ENCODE measurements at regions not wholly inside any gene's neighbourhood (a gene's known extent, or its start where the extent isn't known, plus 50 kb on each side); places are given as distances from the start of the nearest gene placed in this dataset.

- no peaks in the 10 kb centered on the region for H3K79me2 ChIP-seq (ENCODE audit: low read depth)
- peaks cover 6% of the 10 kb centered on the region; the same call in 1 of the 2 replicates for H3K27me3 ChIP-seq (ENCODE audit: insufficient read depth, low read depth)
- no peak overlapping the region for H2AFZ ChIP-seq
- intact Hi-C loops (cut with micrococcal nuclease; ENCODE audit: unreplicated experiment), result no loop called here
- H3K4me1 ChIP-seq (replicated peaks; ENCODE audit: insufficient read depth), result no peaks in the 10 kb centered on the region
- H3K9me2 ChIP-seq (ENCODE audit: insufficient read depth), result no peaks in the 10 kb centered on the region
- ChIA-PET POLR2A (ENCODE audit: unreplicated experiment) (no interaction called here), CTCF (no interaction called here)
- H3K9me3 ChIP-seq (ENCODE audit: insufficient read depth, low read depth), result no peaks in the 10 kb centered on the region
- no peaks in the 10 kb centered on the region for H4K20me1 ChIP-seq (ENCODE audit: insufficient read depth)
- no TSS peak for BruUV-seq (replicated peaks)
- no peak overlapping the region for H3K4me3 ChIP-seq
- TF ChIP-seq, protein P1, sequence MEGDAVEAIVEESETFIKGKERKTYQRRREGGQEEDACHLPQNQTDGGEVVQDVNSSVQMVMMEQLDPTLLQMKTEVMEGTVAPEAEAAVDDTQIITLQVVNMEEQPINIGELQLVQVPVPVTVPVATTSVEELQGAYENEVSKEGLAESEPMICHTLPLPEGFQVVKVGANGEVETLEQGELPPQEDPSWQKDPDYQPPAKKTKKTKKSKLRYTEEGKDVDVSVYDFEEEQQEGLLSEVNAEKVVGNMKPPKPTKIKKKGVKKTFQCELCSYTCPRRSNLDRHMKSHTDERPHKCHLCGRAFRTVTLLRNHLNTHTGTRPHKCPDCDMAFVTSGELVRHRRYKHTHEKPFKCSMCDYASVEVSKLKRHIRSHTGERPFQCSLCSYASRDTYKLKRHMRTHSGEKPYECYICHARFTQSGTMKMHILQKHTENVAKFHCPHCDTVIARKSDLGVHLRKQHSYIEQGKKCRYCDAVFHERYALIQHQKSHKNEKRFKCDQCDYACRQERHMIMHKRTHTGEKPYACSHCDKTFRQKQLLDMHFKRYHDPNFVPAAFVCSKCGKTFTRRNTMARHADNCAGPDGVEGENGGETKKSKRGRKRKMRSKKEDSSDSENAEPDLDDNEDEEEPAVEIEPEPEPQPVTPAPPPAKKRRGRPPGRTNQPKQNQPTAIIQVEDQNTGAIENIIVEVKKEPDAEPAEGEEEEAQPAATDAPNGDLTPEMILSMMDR (conservative IDR thresholded peaks at IDR 0.05), result no peak
- TF ChIP-seq EZH2 (IDR thresholded peaks at IDR 0.05; ENCODE audit: low read depth), result no peak
- DNase-seq, result no peak
- no peaks in the 10 kb centered on the region for H3K36me3 ChIP-seq (ENCODE audit: low read depth)
- no peak overlapping the region for H3K27ac ChIP-seq
- H3F3A ChIP-seq (ENCODE audit: insufficient read depth, low read depth), result no peaks in the 10 kb centered on the region
- H3K4me2 ChIP-seq, result no peak overlapping the region
Measured at GRCh38 chr2:89845532-89845931, 1154.1 kb downstream of the RPIA start.

DNA sequence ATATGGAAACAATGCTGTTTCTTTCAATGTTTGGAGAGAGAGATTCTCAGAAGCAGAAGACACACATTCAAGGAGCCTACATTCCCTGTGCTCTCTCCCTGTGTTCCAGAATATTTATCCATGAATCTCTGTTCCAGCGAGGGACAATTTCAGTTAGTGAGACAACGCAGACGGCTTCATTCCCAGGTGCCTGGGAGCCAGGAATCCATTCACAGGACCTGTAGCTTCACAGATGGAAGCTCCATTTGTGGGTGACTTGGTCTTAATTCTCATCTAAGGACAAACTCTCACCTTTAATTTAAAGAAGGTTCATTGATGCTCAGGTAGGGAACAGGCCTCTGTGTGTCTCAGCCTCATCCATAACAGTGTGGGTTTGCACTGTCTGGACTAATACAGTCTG, 1156.6 kb downstream of the RPIA start:
- CTCF ChIA-PET, result no interaction called here

DNA sequence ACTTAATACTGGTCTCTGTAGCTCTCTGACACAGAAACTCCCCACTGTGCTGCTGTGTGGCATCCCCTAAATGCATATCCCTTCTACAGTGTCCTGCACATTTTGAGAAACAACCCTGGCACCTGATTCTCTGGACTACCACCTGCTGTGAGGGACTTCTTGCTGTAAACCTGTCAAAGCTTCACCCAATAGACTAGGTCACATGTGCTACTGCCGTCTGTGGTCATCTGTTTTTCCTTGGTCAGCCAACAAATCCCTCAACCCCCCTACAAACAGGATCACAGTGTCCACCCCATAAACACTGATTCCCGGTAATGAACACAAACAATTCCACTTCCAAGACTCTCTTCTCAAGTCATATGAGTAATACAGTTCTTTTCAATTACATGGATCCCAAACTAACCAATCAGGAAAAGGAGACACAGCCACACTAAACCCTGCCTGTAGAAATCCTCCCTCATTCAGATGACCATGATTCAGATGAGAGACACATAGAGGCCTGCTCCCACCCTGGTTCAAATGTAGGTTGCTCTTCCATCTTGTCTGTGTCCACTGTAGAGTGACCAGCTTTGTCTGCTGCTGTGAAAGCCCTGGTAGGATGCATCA, 1157.4 kb downstream of the RPIA start:
- Histone ChIP-seq H3K9me2 (ENCODE audit: insufficient read depth) (no peaks in the 10 kb centered on the region), H3K4me1 (replicated peaks; ENCODE audit: insufficient read depth) (no peaks in the 10 kb centered on the region), H3K79me2 (ENCODE audit: low read depth) (no peaks in the 10 kb centered on the region), H3K36me3 (ENCODE audit: low read depth) (no peaks in the 10 kb centered on the region), H2AFZ (no peak overlapping the region), H3K4me3 (no peak overlapping the region), H3F3A (ENCODE audit: insufficient read depth, low read depth) (no peaks in the 10 kb centered on the region), H4K20me1 (ENCODE audit: insufficient read depth) (no peaks in the 10 kb centered on the region), H3K4me2 (no peak overlapping the region), H3K27me3 (ENCODE audit: insufficient read depth, low read depth) (peaks cover 6% of the 10 kb centered on the region; the same call in 1 of the 2 replicates), H3K27ac (no peak overlapping the region), H3K9me3 (ENCODE audit: insufficient read depth, low read depth) (no peaks in the 10 kb centered on the region)
- TF ChIP-seq, protein P1 (conservative IDR thresholded peaks at IDR 0.05), result no peak
- no peak for TF ChIP-seq EZH2 (IDR thresholded peaks at IDR 0.05; ENCODE audit: low read depth)
- ChIA-PET POLR2A (ENCODE audit: unreplicated experiment) (no interaction called here), CTCF (no interaction called here)
- DNase-seq, result no peak
- intact Hi-C loops (cut with micrococcal nuclease; ENCODE audit: unreplicated experiment), result no loop called here
- no TSS peak for BruUV-seq (replicated peaks)

More for the DNA sequence above, 1156.6 kb downstream of the RPIA start:
- no peaks in the 10 kb centered on the region for H3K4me1 ChIP-seq (replicated peaks; ENCODE audit: insufficient read depth)
- H3K36me3 ChIP-seq (ENCODE audit: low read depth), result no peaks in the 10 kb centered on the region
- H3K79me2 ChIP-seq (ENCODE audit: low read depth), result no peaks in the 10 kb centered on the region
- H3K9me3 ChIP-seq (ENCODE audit: insufficient read depth, low read depth), result no peaks in the 10 kb centered on the region
- H3K4me2 ChIP-seq, result no peak overlapping the region
- no peak overlapping the region for H2AFZ ChIP-seq
- no peaks in the 10 kb centered on the region for H3F3A ChIP-seq (ENCODE audit: insufficient read depth, low read depth)
- no peak overlapping the region for H3K27ac ChIP-seq
- peaks cover 6% of the 10 kb centered on the region; the same call in 1 of the 2 replicates for H3K27me3 ChIP-seq (ENCODE audit: insufficient read depth, low read depth)
- no peak for DNase-seq
- TF ChIP-seq EZH2 (IDR thresholded peaks at IDR 0.05; ENCODE audit: low read depth), result no peak
- TF ChIP-seq, protein P1 (conservative IDR thresholded peaks at IDR 0.05), result no peak
- no peak overlapping the region for H3K4me3 ChIP-seq
- POLR2A ChIA-PET (ENCODE audit: unreplicated experiment), result no interaction called here
- H4K20me1 ChIP-seq (ENCODE audit: insufficient read depth), result no peaks in the 10 kb centered on the region
- intact Hi-C loops (cut with micrococcal nuclease; ENCODE audit: unreplicated experiment), result no loop called here
- no TSS peak for BruUV-seq (replicated peaks)
- H3K9me2 ChIP-seq (ENCODE audit: insufficient read depth), result no peaks in the 10 kb centered on the region
